Fibroblast of villous mesenchyme (primary cell): ENCODE measurements at regions not wholly inside any gene's neighbourhood (a gene's known extent, or its start where the extent isn't known, plus 50 kb on each side); places are given as distances from the start of the nearest gene placed in this dataset.

ENCODE experiments used
- DNase-seq: peaks from one replicate; pipeline ENCODE4 v3.0.0-alpha.2; 2010; ENCODE audit warnings: low read depth
- H3K4me3 ChIP-seq: 2 replicates; pipeline ENCODE4 v1.5.1; 2011; ENCODE audit warnings: low read depth, mild to moderate bottlenecking, low read length
- CTCF ChIP-seq: IDR thresholded peaks from 2 replicates; pipeline ENCODE4 v1.5.1; 2012; ENCODE audit warnings: low read depth, mild to moderate bottlenecking, low read length; ENCODE audit not compliant: insufficient read depth

GRCh38 chr11:79514290-79514689, 73.5 kb upstream of the TENM4 start:
- H3K4me3 ChIP-seq, result no peak overlapping the region
- TF ChIP-seq CTCF, result no peak
- DNase-seq, result no peak

GRCh38 chr11:79512706-79513469, 72.1 kb upstream of the TENM4 start:
- DNase-seq, result no peak
- no peak overlapping the region for H3K4me3 ChIP-seq
- no peak for TF ChIP-seq CTCF

- DNase-seq, result no peak
- no peak for TF ChIP-seq CTCF
These were observed 70.1 kb upstream of the TENM4 start for GRCh38 chr11:79510960-79511359.

GRCh38 chr11:79508461-79508860, 67.6 kb upstream of the TENM4 start:
- H3K4me3 ChIP-seq, result no peak overlapping the region
- no peak for DNase-seq
- TF ChIP-seq CTCF, result no peak

More at GRCh38 chr11:79510960-79511359, 70.1 kb upstream of the TENM4 start:
- no peak overlapping the region for H3K4me3 ChIP-seq

- H3K4me3 ChIP-seq, result no peak overlapping the region
- TF ChIP-seq CTCF, result no peak
- no peak for DNase-seq
These were observed 66.9 kb upstream of the TENM4 start for GRCh38 chr11:79507706-79508105.

GRCh38 chr11:79506734-79507344, 66.0 kb upstream of the TENM4 start:
- TF ChIP-seq CTCF, result no peak
- H3K4me3 ChIP-seq, result no peak overlapping the region
- DNase-seq, result no peak
